Endothelial cell of umbilical vein (primary cell): ENCODE measurements at regions not wholly inside any gene's neighbourhood (a gene's known extent, or its start where the extent isn't known, plus 50 kb on each side); places are given as distances from the start of the nearest gene placed in this dataset.

Experiments used
- BruUV-seq: library from RNA; stranded (reverse); fragments of 400-500 nt; replicated peaks from 2 replicates; lab custom pipeline; 2021; lab: Mats Ljungman, UMichigan
- CTCF ChIA-PET: fragments of 300-600, 350-600 bp; sonication (Branson Sonifier 250); formaldehyde crosslinking; loops from one replicate; lab custom pipeline; 2021; ENCODE audit warnings: antibody characterized with exemption, inconsistent platforms; lab: Charles Lee
- POLR2A ChIA-PET: fragments of 300-600, 350-600 bp; sonication (Branson Sonifier 250); formaldehyde crosslinking; loops from one replicate; lab custom pipeline; 2021; ENCODE audit warnings: antibody characterized with exemption, inconsistent platforms; lab: Charles Lee
- DNase-seq: peaks from one replicate; pipeline ENCODE4 v3.0.0-alpha.2; 2011; ENCODE audit warnings: low read depth, low spot score
- FAIRE-seq: peaks from 2 replicates; lab custom pipeline; 2011; peaks lifted over from hg19 to GRCh38; lab: Jason Lieb, UNC
- H2AFZ ChIP-seq: 2 replicates; pipeline ENCODE4 v1.6.0; 2012; ENCODE audit warnings: low read depth, low read length, control low read depth, inconsistent platforms
- H3K27ac ChIP-seq: 2 replicates; pipeline ENCODE4 v1.5.1; 2011; ENCODE audit warnings: low read depth, mild to moderate bottlenecking, control low read depth, low read length, moderate library complexity; ENCODE audit not compliant: insufficient read depth
- H3K27me3 ChIP-seq, 2 experiments: 2 replicates each; pipeline versions ENCODE4 v1.6.0 to v1.6.1; 2011; ENCODE audit warnings: low read length in 2 of 2, mixed read lengths in 1 of 2; ENCODE audit not compliant: control insufficient read depth in 2 of 2, insufficient read depth in 2 of 2
- H3K36me3 ChIP-seq, 2 experiments: 2 replicates in 1 of 2; 3 replicates in 1 of 2; pipeline ENCODE4 v1.5.1; 2011; ENCODE audit warnings: low read length in 2 of 2, mild to moderate bottlenecking in 1 of 2, moderate library complexity in 1 of 2; ENCODE audit not compliant: control insufficient read depth in 2 of 2, insufficient read depth in 2 of 2; ENCODE audit errors: extremely low read depth in 1 of 2
- H3K4me1 ChIP-seq: 3 replicates; pipeline ENCODE4 v1.5.1; 2011; ENCODE audit warnings: mild to moderate bottlenecking, low read length; ENCODE audit not compliant: control insufficient read depth, insufficient read depth; ENCODE audit errors: extremely low read depth
- H3K4me2 ChIP-seq: 2 replicates; pipeline ENCODE4 v1.6.1; 2011; ENCODE audit warnings: low read length, control low read depth, mixed read lengths; ENCODE audit not compliant: insufficient read depth
- H3K4me3 ChIP-seq, 3 experiments: fragments of 200-600 bp in 1 of 3; sonication (generic), shearing (Covaris generic) in 1 of 3; replicated peaks in 1 of 3; 2 replicates each; pipeline ENCODE4 v1.5.1; 2011 to 2016; ENCODE audit warnings: control low read depth in 3 of 3, low read length in 3 of 3, mild to moderate bottlenecking in 2 of 3, inconsistent platforms in 1 of 3, low read depth in 1 of 3, moderate library complexity in 1 of 3; ENCODE audit not compliant: insufficient read depth in 1 of 3
- H3K79me2 ChIP-seq: 2 replicates; pipeline ENCODE4 v1.6.0; 2012; ENCODE audit warnings: low read length, inconsistent platforms; ENCODE audit not compliant: control insufficient read depth, insufficient read depth
- H3K9ac ChIP-seq: replicated peaks from 2 replicates; pipeline ENCODE3; 2011; ENCODE audit warnings: low read length, control low read depth; ENCODE audit not compliant: insufficient read depth; ENCODE audit errors: extremely low read depth
- H3K9me1 ChIP-seq: replicated peaks from 3 replicates; pipeline ENCODE4 v1.6.0; 2011; ENCODE audit warnings: mild to moderate bottlenecking, low read length; ENCODE audit not compliant: control insufficient read depth, insufficient read depth; ENCODE audit errors: extremely low read depth
- H3K9me3 ChIP-seq: replicated peaks from 2 replicates; pipeline ENCODE4 v1.5.1; 2012; ENCODE audit warnings: low read length, inconsistent platforms; ENCODE audit not compliant: control insufficient read depth, insufficient read depth
- H4K20me1 ChIP-seq: replicated peaks from 2 replicates; pipeline ENCODE3; 2011; ENCODE audit warnings: mild to moderate bottlenecking, low read length; ENCODE audit not compliant: control insufficient read depth, insufficient read depth; ENCODE audit errors: extremely low read depth
- CTCF ChIP-seq, 2 donors: IDR thresholded peaks; 1 replicate in 1 of 2; 2 replicates in 1 of 2; pipeline ENCODE4 v1.5.1; 2011; ENCODE audit warnings: low read length in 2 of 2, mild to moderate bottlenecking in 2 of 2, moderate library complexity in 2 of 2, control low read depth in 1 of 2, inconsistent platforms in 1 of 2, low read depth in 1 of 2; ENCODE audit not compliant: insufficient read depth in 1 of 2; ENCODE audit errors: extremely low read depth in 1 of 2
- EZH2 ChIP-seq: IDR thresholded peaks from 2 replicates; pipeline ENCODE4 v1.6.1; 2012; ENCODE audit warnings: borderline replicate concordance, low read depth, mild to moderate bottlenecking, moderate library complexity, low read length, inconsistent platforms; ENCODE audit not compliant: severe bottlenecking
- FOS ChIP-seq: IDR thresholded peaks from 2 replicates; pipeline ENCODE4 v1.6.1; 2011; ENCODE audit warnings: mild to moderate bottlenecking, low read length, moderate library complexity, borderline replicate concordance; ENCODE audit not compliant: insufficient read depth
- GATA2 ChIP-seq: IDR thresholded peaks from 2 replicates; pipeline ENCODE4 v1.7.0; 2011; ENCODE audit warnings: low read depth, mild to moderate bottlenecking, moderate library complexity, mixed read lengths, low read length; ENCODE audit not compliant: insufficient read length, insufficient read depth
- JUN ChIP-seq: IDR thresholded peaks from 2 replicates; pipeline ENCODE4 v1.6.1; 2011; ENCODE audit warnings: borderline replicate concordance, low read depth; ENCODE audit not compliant: insufficient read length, insufficient read depth
- MAX ChIP-seq: IDR thresholded peaks from 2 replicates; pipeline ENCODE4 v1.6.1; 2011; ENCODE audit not compliant: insufficient read depth, insufficient read length
- MYC ChIP-seq: IDR thresholded peaks from one replicate; pipeline ENCODE4 v1.6.1; 2011; ENCODE audit warnings: mild to moderate bottlenecking, low read depth, low read length
- POLR2A ChIP-seq: IDR thresholded peaks from 2 replicates; pipeline ENCODE4 v1.6.1; 2012; ENCODE audit warnings: low read depth, mild to moderate bottlenecking, control low read depth, low read length
- POLR2AphosphoS5 ChIP-seq: IDR thresholded peaks from 2 replicates; pipeline ENCODE4 v1.6.1; 2012; ENCODE audit warnings: low read depth, mild to moderate bottlenecking, control low read depth, low read length, moderate library complexity; ENCODE audit not compliant: insufficient read depth
- dilution Hi-C: fragments of 300-500 bp; cut with MboI; formaldehyde crosslinking; loops from one replicate; pipeline ENCODE4 v1.15.0; 2019; ENCODE audit warnings: low sequenced_read_pairs; ENCODE audit not compliant: extremely low pct_ligation_motif_present
- intact Hi-C: fragments of 100-400 bp; cut with micrococcal nuclease; formaldehyde crosslinking; loops from one replicate; pipeline ENCODE4 v1.10.0; 2022

- TF ChIP-seq FOS (no peak), GATA2 (no peak), JUN (no peak), MAX (no peak), CTCF (IDR thresholded peaks at IDR 0.05; ENCODE audit: extremely low read depth in 1 of 2, insufficient read depth in 1 of 2, low read depth in 1 of 2, low read length in 2 of 2) (no peak), MYC (no peak), POLR2A (no peak), EZH2 (no peak), POLR2AphosphoS5 (no peak)
- Histone ChIP-seq H3K9me3 (no peaks in the 10 kb centered on the region), H3K4me1 (no peaks in the 10 kb centered on the region), H3K27me3 (no peaks in the 10 kb centered on the region), H3K79me2 (no peaks in the 10 kb centered on the region), H3K4me2 (no peak overlapping the region), H3K9ac (no peak overlapping the region), H3K27ac (no peak overlapping the region), H3K4me3 (no peak overlapping the region), H3K9me1 (no peaks in the 10 kb centered on the region), H4K20me1 (no peaks in the 10 kb centered on the region), H2AFZ (no peak overlapping the region), H3K36me3 (no peaks in the 10 kb centered on the region)
- ChIA-PET POLR2A (no interaction called here), CTCF (no interaction called here)
- no peak for DNase-seq
- BruUV-seq: no TSS peak
- FAIRE-seq: no peak
- dilution Hi-C loops: no loop called here
- intact Hi-C loops: no loop called here
These were observed 488.8 kb upstream of the CCDC196 start for GRCh38 chr14:65997347-65997746.
